ENCODE measurements at regions not wholly inside any gene's neighbourhood (a gene's known extent, or its start where the extent isn't known, plus 50 kb on each side); places are given as distances from the start of the nearest gene placed in this dataset.

GRCh38 chr17:71885662-71886061 is 235.2 kb upstream of the SOX9 start:
- TF ChIP-seq FOXA1 (IDR thresholded peaks at IDR 0.05), result no peak
- no peak for TF ChIP-seq ZBTB33 (IDR thresholded peaks at IDR 0.05)
- TF ChIP-seq, protein P1, sequence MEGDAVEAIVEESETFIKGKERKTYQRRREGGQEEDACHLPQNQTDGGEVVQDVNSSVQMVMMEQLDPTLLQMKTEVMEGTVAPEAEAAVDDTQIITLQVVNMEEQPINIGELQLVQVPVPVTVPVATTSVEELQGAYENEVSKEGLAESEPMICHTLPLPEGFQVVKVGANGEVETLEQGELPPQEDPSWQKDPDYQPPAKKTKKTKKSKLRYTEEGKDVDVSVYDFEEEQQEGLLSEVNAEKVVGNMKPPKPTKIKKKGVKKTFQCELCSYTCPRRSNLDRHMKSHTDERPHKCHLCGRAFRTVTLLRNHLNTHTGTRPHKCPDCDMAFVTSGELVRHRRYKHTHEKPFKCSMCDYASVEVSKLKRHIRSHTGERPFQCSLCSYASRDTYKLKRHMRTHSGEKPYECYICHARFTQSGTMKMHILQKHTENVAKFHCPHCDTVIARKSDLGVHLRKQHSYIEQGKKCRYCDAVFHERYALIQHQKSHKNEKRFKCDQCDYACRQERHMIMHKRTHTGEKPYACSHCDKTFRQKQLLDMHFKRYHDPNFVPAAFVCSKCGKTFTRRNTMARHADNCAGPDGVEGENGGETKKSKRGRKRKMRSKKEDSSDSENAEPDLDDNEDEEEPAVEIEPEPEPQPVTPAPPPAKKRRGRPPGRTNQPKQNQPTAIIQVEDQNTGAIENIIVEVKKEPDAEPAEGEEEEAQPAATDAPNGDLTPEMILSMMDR (IDR thresholded peaks at IDR 0.05; ENCODE audit: low read depth, low read length, missing input control), result no peak
- TF ChIP-seq NR2F2 (IDR thresholded peaks at IDR 0.05), result no peak
- TF ChIP-seq HNF4G (IDR thresholded peaks at IDR 0.05), result no peak
- TF ChIP-seq YY1 (IDR thresholded peaks at IDR 0.05), result no peak
- TF ChIP-seq HNF4A (conservative IDR thresholded peaks at IDR 0.05), result no peak
- TF ChIP-seq, protein P2, sequence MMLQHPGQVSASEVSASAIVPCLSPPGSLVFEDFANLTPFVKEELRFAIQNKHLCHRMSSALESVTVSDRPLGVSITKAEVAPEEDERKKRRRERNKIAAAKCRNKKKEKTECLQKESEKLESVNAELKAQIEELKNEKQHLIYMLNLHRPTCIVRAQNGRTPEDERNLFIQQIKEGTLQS (IDR thresholded peaks at IDR 0.05), result no peak
- TF ChIP-seq RAD21 (IDR thresholded peaks at IDR 0.05), result no peak
- TF ChIP-seq FOXA2 (IDR thresholded peaks at IDR 0.05), result no peak
- TF ChIP-seq MAX (IDR thresholded peaks at IDR 0.05), result no peak
- TF ChIP-seq JUND (IDR thresholded peaks at IDR 0.05), result no peak
- TF ChIP-seq SP1 (IDR thresholded peaks at IDR 0.05), result no peak
- TF ChIP-seq GABPA (IDR thresholded peaks at IDR 0.05 in 1 of 2, conservative IDR thresholded peaks at IDR 0.05 in 1 of 2), result no peak
- TF ChIP-seq, protein P3, sequence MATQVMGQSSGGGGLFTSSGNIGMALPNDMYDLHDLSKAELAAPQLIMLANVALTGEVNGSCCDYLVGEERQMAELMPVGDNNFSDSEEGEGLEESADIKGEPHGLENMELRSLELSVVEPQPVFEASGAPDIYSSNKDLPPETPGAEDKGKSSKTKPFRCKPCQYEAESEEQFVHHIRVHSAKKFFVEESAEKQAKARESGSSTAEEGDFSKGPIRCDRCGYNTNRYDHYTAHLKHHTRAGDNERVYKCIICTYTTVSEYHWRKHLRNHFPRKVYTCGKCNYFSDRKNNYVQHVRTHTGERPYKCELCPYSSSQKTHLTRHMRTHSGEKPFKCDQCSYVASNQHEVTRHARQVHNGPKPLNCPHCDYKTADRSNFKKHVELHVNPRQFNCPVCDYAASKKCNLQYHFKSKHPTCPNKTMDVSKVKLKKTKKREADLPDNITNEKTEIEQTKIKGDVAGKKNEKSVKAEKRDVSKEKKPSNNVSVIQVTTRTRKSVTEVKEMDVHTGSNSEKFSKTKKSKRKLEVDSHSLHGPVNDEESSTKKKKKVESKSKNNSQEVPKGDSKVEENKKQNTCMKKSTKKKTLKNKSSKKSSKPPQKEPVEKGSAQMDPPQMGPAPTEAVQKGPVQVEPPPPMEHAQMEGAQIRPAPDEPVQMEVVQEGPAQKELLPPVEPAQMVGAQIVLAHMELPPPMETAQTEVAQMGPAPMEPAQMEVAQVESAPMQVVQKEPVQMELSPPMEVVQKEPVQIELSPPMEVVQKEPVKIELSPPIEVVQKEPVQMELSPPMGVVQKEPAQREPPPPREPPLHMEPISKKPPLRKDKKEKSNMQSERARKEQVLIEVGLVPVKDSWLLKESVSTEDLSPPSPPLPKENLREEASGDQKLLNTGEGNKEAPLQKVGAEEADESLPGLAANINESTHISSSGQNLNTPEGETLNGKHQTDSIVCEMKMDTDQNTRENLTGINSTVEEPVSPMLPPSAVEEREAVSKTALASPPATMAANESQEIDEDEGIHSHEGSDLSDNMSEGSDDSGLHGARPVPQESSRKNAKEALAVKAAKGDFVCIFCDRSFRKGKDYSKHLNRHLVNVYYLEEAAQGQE (IDR thresholded peaks at IDR 0.05), result no peak
- TF ChIP-seq RXRA (IDR thresholded peaks at IDR 0.05), result no peak
- TF ChIP-seq TAF1 (conservative IDR thresholded peaks at IDR 0.05), result no peak
- TF ChIP-seq EGR1 (IDR thresholded peaks at IDR 0.05; ENCODE audit: low read depth in 2 of 2), result no peak
- Histone ChIP-seq H3K27ac (ENCODE audit: low read depth in 1 of 2, low read length in 2 of 2) (no peak overlapping the region), H3K36me3 (ENCODE audit: control insufficient read depth in 4 of 4, insufficient read depth in 3 of 4, low read depth in 1 of 4, low read length in 3 of 4) (no peaks in the 10 kb centered on the region), H3K4me3 (ENCODE audit: low read depth in 1 of 3, low read length in 3 of 3) (no peak overlapping the region), H3K4me1 (ENCODE audit: control insufficient read depth in 4 of 4, insufficient read depth in 4 of 4, low read length in 3 of 4) (no peaks in the 10 kb centered on the region), H3K9me3 (ENCODE audit: control insufficient read depth in 4 of 4, low read length in 3 of 4) (no peaks in the 10 kb centered on the region), H3K27me3 (ENCODE audit: control insufficient read depth in 4 of 4, insufficient read depth in 4 of 4, low read length in 3 of 4) (peaks cover 0 to 2% (median 0%) of the 10 kb centered on the region in 4 donors), H3K9ac (ENCODE audit: low read depth in 1 of 2, low read length in 2 of 2) (no peak overlapping the region)
- no peak for DNase-seq (ENCODE audit: low spot score)

Data from liver (tissue), 7 donors.